Smooth muscle cell (in vitro differentiated cells): ENCODE measurements at regions not wholly inside any gene's neighbourhood (a gene's known extent, or its start where the extent isn't known, plus 50 kb on each side); places are given as distances from the start of the nearest gene placed in this dataset.

Source experiments
- DNase-seq: peaks from one replicate; lab custom pipeline; 2025; ENCODE audit not compliant: unreplicated experiment; lab: John Stamatoyannopoulos, UW
- H2AFZ ChIP-seq: fragments of 200-600 bp; sonication (generic); 2 replicates; pipeline ENCODE4 v1.6.0; 2016; ENCODE audit warnings: antibody characterized with exemption, low read depth, mild to moderate bottlenecking
- H3F3A ChIP-seq: fragments of 200-600 bp; sonication (generic); 2 replicates; pipeline ENCODE4 v1.6.0; 2017; ENCODE audit warnings: antibody characterized with exemption, low read depth
- H3K27ac ChIP-seq: fragments of 200-600 bp; sonication (generic); 2 replicates; pipeline ENCODE4 v1.5.1; 2016; ENCODE audit warnings: low read depth, mild to moderate bottlenecking
- H3K27me3 ChIP-seq: fragments of 200-600 bp; sonication (generic); 2 replicates; pipeline ENCODE4 v1.6.1; 2016; ENCODE audit warnings: low read depth, mild to moderate bottlenecking
- H3K36me3 ChIP-seq: fragments of 200-600 bp; sonication (generic); 2 replicates; pipeline ENCODE4 v1.5.1; 2016; ENCODE audit warnings: low read depth
- H3K4me1 ChIP-seq: fragments of 200-600 bp; sonication (generic); 2 replicates; pipeline ENCODE4 v1.5.1; 2016; ENCODE audit warnings: low read depth
- H3K4me2 ChIP-seq: fragments of 200-600 bp; sonication (generic); 2 replicates; pipeline ENCODE4 v1.6.0; 2016; ENCODE audit warnings: mild to moderate bottlenecking
- H3K4me3 ChIP-seq: fragments of 200-600 bp; sonication (generic); 2 replicates; pipeline ENCODE4 v1.5.1; 2016; ENCODE audit warnings: mild to moderate bottlenecking
- H3K79me2 ChIP-seq: fragments of 200-600 bp; sonication (generic); 2 replicates; pipeline ENCODE4 v1.6.0; 2016; ENCODE audit warnings: low read depth, mild to moderate bottlenecking
- H3K9ac ChIP-seq: fragments of 200-600 bp; sonication (generic); 2 replicates; pipeline ENCODE4 v1.6.0; 2016; ENCODE audit warnings: low read depth
- H3K9me3 ChIP-seq: fragments of 200-600 bp; sonication (generic); replicated peaks from 2 replicates; pipeline ENCODE4 v1.5.1; 2016; ENCODE audit warnings: low read depth
- H4K20me1 ChIP-seq: fragments of 200-600 bp; sonication (generic); 2 replicates; pipeline ENCODE4 v1.6.0; 2016; ENCODE audit warnings: low read depth
- CTCF ChIP-seq: fragments of 200-600 bp; sonication (generic); IDR thresholded peaks from 2 replicates; pipeline ENCODE4 v1.5.1; 2017; ENCODE audit warnings: borderline replicate concordance, mild to moderate bottlenecking, antibody characterized with exemption; ENCODE audit not compliant: insufficient read depth, poor library complexity, severe bottlenecking
- WGBS: methylation state at CpG from one replicate; pipeline ENCODE4 v1.1.7; 2016; ENCODE audit warnings: low lambda C conversion rate; 5-methylcytosine and 5-hydroxymethylcytosine counted together

GRCh38 chr9:107870927-107871680 is 381.5 kb upstream of the KLF4 start:
- Histone ChIP-seq H3K36me3 (no peaks in the 10 kb centered on the region), H3K9ac (no peak overlapping the region), H3K27me3 (no peaks in the 10 kb centered on the region), H3K9me3 (no peaks in the 10 kb centered on the region), H2AFZ (no peak overlapping the region), H3K27ac (no peak overlapping the region), H4K20me1 (no peaks in the 10 kb centered on the region), H3K4me2 (no peak overlapping the region), H3K79me2 (no peaks in the 10 kb centered on the region), H3F3A (no peaks in the 10 kb centered on the region), H3K4me1 (no peaks in the 10 kb centered on the region), H3K4me3 (no peak overlapping the region)
- no peak for DNase-seq
- WGBS = 96% methylated on average over 3 of the region's 3 CpGs
- TF ChIP-seq CTCF = no peak

GRCh38 chr9:107870221-107870620 is 380.7 kb upstream of the KLF4 start:
- H3K4me2 ChIP-seq = no peak overlapping the region
- no peaks in the 10 kb centered on the region for H4K20me1 ChIP-seq
- H3K4me3 ChIP-seq = no peak overlapping the region
- no peaks in the 10 kb centered on the region for H3K27me3 ChIP-seq
- no peaks in the 10 kb centered on the region for H3K4me1 ChIP-seq
- H3F3A ChIP-seq = no peaks in the 10 kb centered on the region
- WGBS = 84% methylated on average over 6 of the region's 6 CpGs
- no peaks in the 10 kb centered on the region for H3K9me3 ChIP-seq
- TF ChIP-seq CTCF = no peak
- no peaks in the 10 kb centered on the region for H3K79me2 ChIP-seq
- DNase-seq = no peak
- no peak overlapping the region for H3K9ac ChIP-seq
- no peak overlapping the region for H2AFZ ChIP-seq
- no peak overlapping the region for H3K27ac ChIP-seq
- H3K36me3 ChIP-seq = no peaks in the 10 kb centered on the region

GRCh38 chr9:107869111-107869510 is 379.5 kb upstream of the KLF4 start:
- no peak for DNase-seq
- Histone ChIP-seq H3K4me2 (no peak overlapping the region), H3K4me1 (no peaks in the 10 kb centered on the region), H3K36me3 (no peaks in the 10 kb centered on the region), H4K20me1 (no peaks in the 10 kb centered on the region), H3K9ac (no peak overlapping the region), H3F3A (no peaks in the 10 kb centered on the region), H2AFZ (no peak overlapping the region), H3K27ac (no peak overlapping the region), H3K9me3 (no peaks in the 10 kb centered on the region), H3K4me3 (no peak overlapping the region), H3K27me3 (no peaks in the 10 kb centered on the region), H3K79me2 (no peaks in the 10 kb centered on the region)
- TF ChIP-seq CTCF = no peak
- WGBS = 92% methylated on average over 3 of the region's 3 CpGs

- DNase-seq = no peak
- Histone ChIP-seq H3K9me3 (no peaks in the 10 kb centered on the region), H3K27me3 (no peaks in the 10 kb centered on the region)
Observed at GRCh38 chr9:107868186-107868585, 378.6 kb upstream of the KLF4 start.

More at GRCh38 chr9:107868186-107868585, 378.6 kb upstream of the KLF4 start:
- H3K9ac ChIP-seq = no peak overlapping the region
- no peak for TF ChIP-seq CTCF
- H3K36me3 ChIP-seq = no peaks in the 10 kb centered on the region
- H3K4me3 ChIP-seq = no peak overlapping the region
- no peak overlapping the region for H2AFZ ChIP-seq
- no peaks in the 10 kb centered on the region for H3K79me2 ChIP-seq
- no peaks in the 10 kb centered on the region for H3K4me1 ChIP-seq
- no peak overlapping the region for H3K27ac ChIP-seq
- H3K4me2 ChIP-seq = no peak overlapping the region
- no peaks in the 10 kb centered on the region for H4K20me1 ChIP-seq
- H3F3A ChIP-seq = no peaks in the 10 kb centered on the region
